Stimulated activated CD8-positive, alpha-beta memory T cell treated with anti-CD3 and anti-CD28 coated beads, Interleukin-4, amount 100 ng/mL, for 24 hours (primary cell): ENCODE measurements at regions not wholly inside any gene's neighbourhood (a gene's known extent, or its start where the extent isn't known, plus 50 kb on each side); places are given as distances from the start of the nearest gene placed in this dataset.
"Not testable (repeated sequence)": the region's sequence is repeated elsewhere in the genome, so short reads cannot be mapped to it uniquely, and the experiment has no call there.

Source experiments
- DNase-seq: peaks from one replicate; pipeline ENCODE4 v3.0.0-alpha.2; 2020; ENCODE audit warnings: low read depth

- DNase-seq = no peak
Observed at GRCh38 chr10:130968511-130968910, 343.0 kb downstream of the TCERG1L start.

- DNase-seq = no peak
Observed at GRCh38 chr10:130968964-130969363, 342.6 kb downstream of the TCERG1L start.

GRCh38 chr10:130969700-130970099 is 341.8 kb downstream of the TCERG1L start:
- DNase-seq = no peak

- DNase-seq = no peak
Observed at GRCh38 chr10:130970341-130971122, 341.0 kb downstream of the TCERG1L start.

- DNase-seq = no peak
Observed at GRCh38 chr10:130971123-130971435, 340.4 kb downstream of the TCERG1L start.

- DNase-seq = no peak
Observed at GRCh38 chr10:130973127-130973839, 338.2 kb downstream of the TCERG1L start.

GRCh38 chr10:130974166-130974565 is 337.4 kb downstream of the TCERG1L start:
- no peak for DNase-seq

GRCh38 chr10:130975351-130975750 is 336.2 kb downstream of the TCERG1L start:
- DNase-seq = not testable (repeated sequence)

- no peak for DNase-seq
Observed at GRCh38 chr10:130982802-130983201, 328.7 kb downstream of the TCERG1L start.

- DNase-seq = no peak
Observed at GRCh38 chr10:130983749-130984148, 327.8 kb downstream of the TCERG1L start.

GRCh38 chr10:130984686-130985085 is 326.8 kb downstream of the TCERG1L start:
- no peak for DNase-seq

- DNase-seq = no peak
Observed at GRCh38 chr10:130985158-130985753, 326.3 kb downstream of the TCERG1L start.

GRCh38 chr10:130986846-130987245 is 324.7 kb downstream of the TCERG1L start:
- no peak for DNase-seq

GRCh38 chr10:130987401-130987800 is 324.1 kb downstream of the TCERG1L start:
- DNase-seq = no peak

- no peak for DNase-seq
Observed at GRCh38 chr10:130989670-130990232, 321.8 kb downstream of the TCERG1L start.

GRCh38 chr10:130990486-130990885 is 321.0 kb downstream of the TCERG1L start:
- no peak for DNase-seq

GRCh38 chr10:130992802-130993523 is 318.6 kb downstream of the TCERG1L start:
- DNase-seq = no peak

GRCh38 chr10:130993612-130994011 is 317.9 kb downstream of the TCERG1L start:
- DNase-seq = no peak

- DNase-seq = no peak
Observed at GRCh38 chr10:130994191-130994590, 317.3 kb downstream of the TCERG1L start.

GRCh38 chr10:130994845-130995244 is 316.7 kb downstream of the TCERG1L start:
- DNase-seq = no peak

GRCh38 chr10:130997267-130998045 is 314.1 kb downstream of the TCERG1L start:
- DNase-seq = no peak
